OCI-LY1 (cell line): ENCODE measurements at regions not wholly inside any gene's neighbourhood (a gene's known extent, or its start where the extent isn't known, plus 50 kb on each side); places are given as distances from the start of the nearest gene placed in this dataset.

Experiments
- CTCF ChIP-seq: fragments of 200-600 bp; sonication (generic), shearing (Covaris generic); IDR thresholded peaks from 2 replicates; pipeline ENCODE4 v1.5.1; 2017; ENCODE audit warnings: mild to moderate bottlenecking, antibody characterized with exemption, low read length, moderate library complexity, mixed read lengths
- EZH2 ChIP-seq: fragments of 200-600 bp; sonication (generic), shearing (Covaris generic); IDR thresholded peaks from 2 replicates; pipeline ENCODE4 v1.8.0; 2017; ENCODE audit warnings: borderline replicate concordance, mixed run types, mild to moderate bottlenecking, antibody characterized with exemption, low read length, moderate library complexity, mixed read lengths

GRCh38 chr5:89308606-89309040 lies 425.6 kb upstream of the MEF2C start:
- no peak for TF ChIP-seq CTCF
- no peak for TF ChIP-seq EZH2
